OCI-LY1 (cell line): ENCODE measurements at regions not wholly inside any gene's neighbourhood (a gene's known extent, or its start where the extent isn't known, plus 50 kb on each side); places are given as distances from the start of the nearest gene placed in this dataset.

Experiments used
- H2AFZ ChIP-seq: fragments of 200-600 bp; sonication (generic), shearing (Covaris generic); 2 replicates; pipeline ENCODE4 v1.6.0; 2014; ENCODE audit warnings: antibody characterized with exemption, mild to moderate bottlenecking, low read length
- H3F3A ChIP-seq: fragments of 200-600 bp; sonication (generic), shearing (Covaris generic); 2 replicates; pipeline ENCODE4 v1.6.0; 2014; ENCODE audit warnings: mild to moderate bottlenecking, antibody characterized with exemption, low read length, moderate library complexity; ENCODE audit not compliant: insufficient read depth
- H3K27ac ChIP-seq: fragments of 200-600 bp; sonication (generic); 2 replicates; pipeline ENCODE4 v1.5.1; 2014; ENCODE audit warnings: low read length, mixed run types, mild to moderate bottlenecking, low read depth; ENCODE audit not compliant: poor library complexity, severe bottlenecking
- H3K27me3 ChIP-seq: fragments of 200-600 bp; sonication (generic); 2 replicates; pipeline ENCODE4 v1.6.0; 2014; ENCODE audit warnings: antibody characterized with exemption, mild to moderate bottlenecking, low read length, moderate library complexity; ENCODE audit not compliant: insufficient read depth
- H3K36me3 ChIP-seq: fragments of 200-600 bp; sonication (generic); 2 replicates; pipeline ENCODE4 v1.6.1; 2014; ENCODE audit warnings: mild to moderate bottlenecking, antibody characterized with exemption, low read length, moderate library complexity, mixed read lengths; ENCODE audit not compliant: insufficient read depth
- H3K4me1 ChIP-seq: fragments of 200-600 bp; sonication (generic); 2 replicates; pipeline ENCODE4 v1.5.1; 2014; ENCODE audit warnings: mild to moderate bottlenecking, low read length, moderate library complexity; ENCODE audit not compliant: insufficient read depth, severe bottlenecking
- H3K4me2 ChIP-seq: fragments of 200-600 bp; sonication (generic), shearing (Covaris generic); 2 replicates; pipeline ENCODE4 v1.6.1; 2014; ENCODE audit warnings: low read length
- H3K4me3 ChIP-seq: fragments of 200-600 bp; sonication (generic); 2 replicates; pipeline ENCODE4 v1.5.1; 2014; ENCODE audit warnings: low read length, low read depth, mild to moderate bottlenecking, mixed read lengths; ENCODE audit not compliant: poor library complexity, severe bottlenecking
- H3K79me2 ChIP-seq: fragments of 200-600 bp; shearing (Covaris generic); 2 replicates; pipeline ENCODE4 v1.6.1; 2016; ENCODE audit warnings: mixed run types, low read length, mixed read lengths; ENCODE audit not compliant: insufficient read depth
- H3K9ac ChIP-seq: fragments of 200-600 bp; sonication (generic), shearing (Covaris generic); 2 replicates; pipeline ENCODE4 v1.6.1; 2014; ENCODE audit warnings: mild to moderate bottlenecking, low read length, mixed read lengths
- H3K9me2 ChIP-seq: fragments of 200-600 bp; sonication (generic), shearing (Covaris generic); 2 replicates; pipeline ENCODE4 v1.6.1; 2014; ENCODE audit warnings: low read depth, mild to moderate bottlenecking, low read length, mixed read lengths
- H3K9me3 ChIP-seq: fragments of 200-600 bp; shearing (Covaris generic); 2 replicates; pipeline ENCODE4 v1.6.1; 2014; ENCODE audit warnings: low read length, mixed read lengths
- H4K20me1 ChIP-seq: fragments of 200-600 bp; sonication (generic), shearing (Covaris generic); 2 replicates; pipeline ENCODE4 v1.6.0; 2016; ENCODE audit warnings: mild to moderate bottlenecking, low read length; ENCODE audit not compliant: insufficient read depth
- EZH2 ChIP-seq: fragments of 200-600 bp; sonication (generic), shearing (Covaris generic); IDR thresholded peaks from 2 replicates; pipeline ENCODE4 v1.8.0; 2017; ENCODE audit warnings: borderline replicate concordance, mixed run types, mild to moderate bottlenecking, antibody characterized with exemption, low read length, moderate library complexity, mixed read lengths
- TF ChIP-seq, protein P1 (sequence below): fragments of 200-600 bp; sonication (generic), shearing (Covaris generic); IDR thresholded peaks from 2 replicates; pipeline ENCODE4 v1.5.1; 2017; ENCODE audit warnings: mild to moderate bottlenecking, antibody characterized with exemption, low read length, moderate library complexity, mixed read lengths

DNA sequence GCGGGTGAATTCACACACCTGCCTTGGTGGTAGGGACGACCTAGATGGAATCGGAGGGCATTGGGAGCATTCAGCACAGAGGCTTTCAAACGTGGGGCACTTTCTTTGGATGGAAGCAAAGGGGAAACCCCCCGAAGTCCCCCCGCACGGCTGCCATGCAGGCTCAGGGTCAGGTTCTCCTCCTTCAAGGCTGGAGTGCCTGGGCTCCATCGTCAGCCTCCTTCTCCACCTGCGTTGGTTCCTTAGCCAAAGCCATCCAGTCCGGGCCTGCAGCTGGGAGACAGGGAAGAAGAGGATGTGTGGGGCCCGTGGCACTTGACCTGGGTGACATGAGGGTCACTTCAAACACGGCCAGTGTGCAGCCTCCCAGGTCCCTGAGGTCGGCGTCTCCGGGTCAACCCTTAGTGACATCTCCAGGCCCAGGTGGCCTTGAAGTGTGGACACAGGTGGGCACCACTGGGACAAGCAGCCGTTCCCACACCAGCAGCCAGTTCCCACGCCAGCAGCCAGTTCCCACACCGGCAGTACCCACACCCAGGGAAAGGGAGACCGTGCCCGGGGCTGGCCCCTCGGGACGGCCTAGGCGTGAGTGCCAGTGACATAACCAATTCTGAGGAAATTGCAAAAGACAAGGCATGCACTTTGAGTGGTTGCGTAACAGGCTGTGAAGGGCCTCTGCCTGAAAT is 116.0 kb downstream of the SOX1 start:
- Histone ChIP-seq H3K79me2 (no peaks in the 10 kb centered on the region), H3K9me3 (no peaks in the 10 kb centered on the region), H3K27me3 (no peaks in the 10 kb centered on the region), H4K20me1 (no peaks in the 10 kb centered on the region), H3K4me2 (no peak overlapping the region), H3K36me3 (no peaks in the 10 kb centered on the region), H3K4me1 (no peaks in the 10 kb centered on the region), H3K4me3 (no peak overlapping the region), H3F3A (no peaks in the 10 kb centered on the region), H3K27ac (no peak overlapping the region), H3K9me2 (no peaks in the 10 kb centered on the region), H2AFZ (no peak overlapping the region), H3K9ac (no peak overlapping the region)
- TF ChIP-seq, protein P1, sequence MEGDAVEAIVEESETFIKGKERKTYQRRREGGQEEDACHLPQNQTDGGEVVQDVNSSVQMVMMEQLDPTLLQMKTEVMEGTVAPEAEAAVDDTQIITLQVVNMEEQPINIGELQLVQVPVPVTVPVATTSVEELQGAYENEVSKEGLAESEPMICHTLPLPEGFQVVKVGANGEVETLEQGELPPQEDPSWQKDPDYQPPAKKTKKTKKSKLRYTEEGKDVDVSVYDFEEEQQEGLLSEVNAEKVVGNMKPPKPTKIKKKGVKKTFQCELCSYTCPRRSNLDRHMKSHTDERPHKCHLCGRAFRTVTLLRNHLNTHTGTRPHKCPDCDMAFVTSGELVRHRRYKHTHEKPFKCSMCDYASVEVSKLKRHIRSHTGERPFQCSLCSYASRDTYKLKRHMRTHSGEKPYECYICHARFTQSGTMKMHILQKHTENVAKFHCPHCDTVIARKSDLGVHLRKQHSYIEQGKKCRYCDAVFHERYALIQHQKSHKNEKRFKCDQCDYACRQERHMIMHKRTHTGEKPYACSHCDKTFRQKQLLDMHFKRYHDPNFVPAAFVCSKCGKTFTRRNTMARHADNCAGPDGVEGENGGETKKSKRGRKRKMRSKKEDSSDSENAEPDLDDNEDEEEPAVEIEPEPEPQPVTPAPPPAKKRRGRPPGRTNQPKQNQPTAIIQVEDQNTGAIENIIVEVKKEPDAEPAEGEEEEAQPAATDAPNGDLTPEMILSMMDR, result no peak
- TF ChIP-seq EZH2, result no peak

DNA sequence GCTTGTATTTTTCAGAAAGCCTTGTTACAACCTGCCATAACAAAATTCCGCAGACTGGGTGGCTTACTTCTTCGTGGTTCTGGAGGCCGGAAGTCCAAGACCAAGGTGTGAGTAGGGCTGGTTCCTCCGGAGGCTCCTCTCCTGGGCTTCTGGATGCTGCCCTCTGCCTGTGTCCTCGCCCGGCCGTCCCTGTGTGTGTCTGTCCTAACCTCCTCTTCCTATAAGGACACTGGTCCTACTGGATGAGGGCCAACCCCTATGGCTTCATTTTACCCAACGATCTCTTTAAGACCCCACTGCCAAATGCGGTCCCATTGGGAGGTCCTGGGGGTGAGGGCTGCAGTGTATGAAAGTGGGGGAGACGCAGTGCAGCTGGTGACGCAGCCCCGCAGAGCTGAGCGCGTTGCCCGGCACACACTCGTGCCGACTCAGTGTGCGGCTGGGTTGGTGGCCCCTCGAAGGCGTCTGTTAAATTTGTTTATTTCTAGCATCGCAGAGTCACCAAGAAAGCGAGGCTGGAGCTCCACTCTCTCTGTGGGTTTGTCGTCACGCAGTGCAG is 116.7 kb downstream of the SOX1 start:
- no peaks in the 10 kb centered on the region for H3K79me2 ChIP-seq
- no peaks in the 10 kb centered on the region for H3K36me3 ChIP-seq
- H3K4me3 ChIP-seq, result no peak overlapping the region
- no peaks in the 10 kb centered on the region for H3K27me3 ChIP-seq
- H4K20me1 ChIP-seq, result no peaks in the 10 kb centered on the region
- no peaks in the 10 kb centered on the region for H3K9me3 ChIP-seq
- H3K27ac ChIP-seq, result no peak overlapping the region
- H3K4me1 ChIP-seq, result no peaks in the 10 kb centered on the region
- no peak overlapping the region for H2AFZ ChIP-seq
- no peaks in the 10 kb centered on the region for H3F3A ChIP-seq
- TF ChIP-seq, protein P1, result no peak
- no peak for TF ChIP-seq EZH2
- H3K9me2 ChIP-seq, result no peaks in the 10 kb centered on the region
- H3K4me2 ChIP-seq, result no peak overlapping the region
- no peak overlapping the region for H3K9ac ChIP-seq

DNA sequence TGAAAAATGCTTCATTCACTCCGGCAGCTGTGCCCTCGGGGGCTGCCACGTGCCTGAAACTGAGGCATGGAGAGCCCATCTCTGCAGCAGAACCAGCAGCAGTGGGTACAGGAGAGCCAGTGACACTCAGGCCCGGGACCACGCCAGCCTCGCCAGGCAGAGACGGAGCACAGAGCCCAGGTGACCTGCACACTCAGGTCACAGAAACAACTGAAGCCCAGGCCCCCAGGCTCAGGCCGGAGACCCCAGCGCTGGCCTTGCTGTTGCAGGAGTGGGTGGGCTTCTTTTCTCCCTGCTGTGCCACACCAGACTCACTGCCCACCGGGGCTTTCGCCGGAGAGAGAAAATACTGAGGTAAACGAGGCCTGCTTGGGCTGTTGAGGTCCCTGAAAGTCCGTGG is 117.3 kb downstream of the SOX1 start:
- Histone ChIP-seq H3K4me2 (no peak overlapping the region), H3K27me3 (no peaks in the 10 kb centered on the region)

More for the DNA sequence above, 117.3 kb downstream of the SOX1 start:
- Histone ChIP-seq H3F3A (no peaks in the 10 kb centered on the region), H3K36me3 (no peaks in the 10 kb centered on the region), H3K9ac (no peak overlapping the region), H3K9me2 (no peaks in the 10 kb centered on the region), H3K4me3 (no peak overlapping the region), H3K4me1 (no peaks in the 10 kb centered on the region), H3K27ac (no peak overlapping the region), H3K9me3 (no peaks in the 10 kb centered on the region), H4K20me1 (no peaks in the 10 kb centered on the region), H3K79me2 (no peaks in the 10 kb centered on the region), H2AFZ (no peak overlapping the region)
- TF ChIP-seq EZH2, result no peak
- TF ChIP-seq, protein P1, result no peak
